IMR-90 (cell line): ENCODE measurements at regions not wholly inside any gene's neighbourhood (a gene's known extent, or its start where the extent isn't known, plus 50 kb on each side); places are given as distances from the start of the nearest gene placed in this dataset.

Source experiments
- ATAC-seq: fragments of 200-7000 bp; cut with Tn5 transposase; 2 replicates; pipeline ENCODE4 v1.9.1; 2020; ENCODE audit warnings: low read depth, mild to moderate bottlenecking, moderate library complexity
- BruUV-seq: library from RNA; stranded (reverse); fragments of 400-500 nt; replicated peaks from 2 replicates; lab custom pipeline; 2021; lab: Mats Ljungman, UMichigan
- CTCF ChIA-PET: fragments of 300-600 bp; formaldehyde crosslinking; extraction: SDS; loops from one replicate; lab custom pipeline; 2021; ENCODE audit warnings: antibody characterized with exemption; lab: Yijun Ruan, JAX
- POLR2A ChIA-PET: fragments of 300-600 bp; sonication (Branson Sonifier 250); formaldehyde crosslinking; loops from one replicate; lab custom pipeline; 2022; ENCODE audit warnings: antibody characterized with exemption; ENCODE audit not compliant: unreplicated experiment; lab: Charles Lee
- DNase-seq: peaks from one replicate; pipeline ENCODE4 v3.0.0; 2013
- H2AFZ ChIP-seq: replicated peaks from 2 replicates; pipeline ENCODE3; 2013; ENCODE audit warnings: low read length, mild to moderate bottlenecking; ENCODE audit not compliant: poor library complexity
- H2AK5ac ChIP-seq: 2 replicates; pipeline ENCODE4 v1.6.1; 2013; ENCODE audit warnings: low read depth, low read length, inconsistent platforms
- H2AK9ac ChIP-seq: replicated peaks from 2 replicates; pipeline ENCODE3; 2013; ENCODE audit warnings: mild to moderate bottlenecking, low read depth, low read length, moderate library complexity; ENCODE audit not compliant: poor library complexity
- H2BK120ac ChIP-seq: 2 replicates; pipeline ENCODE4 v1.6.1; 2013; ENCODE audit warnings: low read depth, low read length, inconsistent platforms
- H2BK15ac ChIP-seq: 3 replicates; pipeline ENCODE4 v1.6.1; 2013; ENCODE audit warnings: low read depth, low read length, inconsistent platforms
- H2BK20ac ChIP-seq: 2 replicates; pipeline ENCODE4 v1.6.1; 2013; ENCODE audit warnings: low read depth, mild to moderate bottlenecking, inconsistent platforms, low read length, moderate library complexity
- H2BK5ac ChIP-seq: 2 replicates; pipeline ENCODE4 v1.6.1; 2013; ENCODE audit warnings: mild to moderate bottlenecking, low read depth, low read length, inconsistent platforms; ENCODE audit not compliant: poor library complexity, severe bottlenecking
- H3K14ac ChIP-seq: replicated peaks from 2 replicates; pipeline ENCODE4 v1.6.1; 2013; ENCODE audit warnings: low read depth, low read length, inconsistent platforms
- H3K18ac ChIP-seq: 2 replicates; pipeline ENCODE4 v1.6.1; 2013; ENCODE audit warnings: low read depth, low read length, control low read depth
- H3K23ac ChIP-seq: 2 replicates; pipeline ENCODE4 v1.6.1; 2013; ENCODE audit warnings: low read depth, low read length, inconsistent platforms
- H3K27ac ChIP-seq: 2 replicates; pipeline ENCODE4 v1.5.1; 2013; ENCODE audit warnings: mild to moderate bottlenecking, control low read depth, low read length; ENCODE audit not compliant: insufficient read depth
- H3K27me3 ChIP-seq: 2 replicates; pipeline ENCODE4 v1.6.1; 2013; ENCODE audit warnings: low read length; ENCODE audit not compliant: control insufficient read depth, insufficient read depth
- H3K36me3 ChIP-seq: 2 replicates; pipeline ENCODE4 v1.6.1; 2013; ENCODE audit warnings: low read length, mixed read lengths; ENCODE audit not compliant: control insufficient read depth, insufficient read depth
- H3K4ac ChIP-seq: 2 replicates; pipeline ENCODE4 v1.6.1; 2013; ENCODE audit warnings: low read depth, low read length, inconsistent platforms
- H3K4me1 ChIP-seq: 2 replicates; pipeline ENCODE4 v1.6.1; 2013; ENCODE audit warnings: low read length, mixed read lengths; ENCODE audit not compliant: control insufficient read depth, insufficient read depth
- H3K4me2 ChIP-seq: 2 replicates; pipeline ENCODE4 v1.6.1; 2013; ENCODE audit warnings: low read depth, mild to moderate bottlenecking, control low read depth, low read length, moderate library complexity
- H3K4me3 ChIP-seq: 2 replicates; pipeline ENCODE4 v1.5.1; 2013; ENCODE audit warnings: low read depth, mild to moderate bottlenecking, control low read depth, low read length, moderate library complexity; ENCODE audit not compliant: insufficient read depth
- H3K56ac ChIP-seq: 2 replicates; pipeline ENCODE4 v1.6.1; 2013; ENCODE audit warnings: low read length, inconsistent platforms; ENCODE audit not compliant: insufficient read depth; ENCODE audit errors: extremely low read depth
- H3K79me1 ChIP-seq, 2 experiments: 2 replicates each; pipeline ENCODE4 v1.6.1; 2013; ENCODE audit warnings: low read length in 2 of 2, inconsistent platforms in 1 of 2, low read depth in 1 of 2
- H3K9ac ChIP-seq: 2 replicates; pipeline ENCODE4 v1.6.1; 2013; ENCODE audit warnings: low read depth, low read length, control low read depth
- H3K9me1 ChIP-seq: 2 replicates; pipeline ENCODE4 v1.6.1; 2013; ENCODE audit warnings: low read length, inconsistent platforms; ENCODE audit not compliant: insufficient read depth
- H3K9me3 ChIP-seq: 2 replicates; pipeline ENCODE4 v1.6.1; 2013; ENCODE audit warnings: low read length; ENCODE audit not compliant: control insufficient read depth, insufficient read depth
- H4K20me1 ChIP-seq: 2 replicates; pipeline ENCODE4 v1.6.1; 2013; ENCODE audit warnings: low read length, inconsistent platforms; ENCODE audit not compliant: insufficient read depth
- H4K5ac ChIP-seq: 2 replicates; pipeline ENCODE4 v1.6.1; 2013; ENCODE audit warnings: mild to moderate bottlenecking, low read depth, low read length, control low read depth
- H4K8ac ChIP-seq, 2 experiments: 2 replicates each; pipeline ENCODE4 v1.6.1; 2013; ENCODE audit warnings: low read depth in 2 of 2, low read length in 2 of 2, control low read depth in 1 of 2, inconsistent platforms in 1 of 2
- H4K91ac ChIP-seq: 2 replicates; pipeline ENCODE4 v1.6.1; 2013; ENCODE audit warnings: low read depth, low read length, inconsistent platforms; ENCODE audit not compliant: insufficient read depth
- BHLHE40 ChIP-seq: fragments of 150-350 bp; IDR thresholded peaks from 2 replicates; pipeline ENCODE4 v1.6.1; 2016; ENCODE audit warnings: mild to moderate bottlenecking, low read depth, low read length
- CEBPB ChIP-seq: IDR thresholded peaks from 2 replicates; pipeline ENCODE4 v1.6.1; 2012; ENCODE audit warnings: low read depth, low read length, improper control_type of control experiment
- CHD1 ChIP-seq: IDR thresholded peaks from 2 replicates; pipeline ENCODE4 v1.6.1; 2012; ENCODE audit warnings: low read depth, low read length, improper control_type of control experiment
- MAFK ChIP-seq: IDR thresholded peaks from 2 replicates; pipeline ENCODE4 v1.6.1; 2012; ENCODE audit warnings: low read depth, low read length, improper control_type of control experiment
- MAZ ChIP-seq: IDR thresholded peaks from 2 replicates; pipeline ENCODE4 v1.6.1; 2012; ENCODE audit warnings: low read depth, mild to moderate bottlenecking, low read length, improper control_type of control experiment, moderate library complexity, borderline replicate concordance
- MXI1 ChIP-seq: IDR thresholded peaks from 2 replicates; pipeline ENCODE4 v1.6.1; 2012; ENCODE audit warnings: low read depth, mild to moderate bottlenecking, low read length, moderate library complexity, borderline replicate concordance
- POLR2A ChIP-seq: IDR thresholded peaks from 2 replicates; pipeline ENCODE4 v1.6.1; 2012; ENCODE audit warnings: mild to moderate bottlenecking, low read depth, low read length
- RCOR1 ChIP-seq: IDR thresholded peaks from 2 replicates; pipeline ENCODE4 v1.6.1; 2012; ENCODE audit warnings: mild to moderate bottlenecking, low read length, improper control_type of control experiment; ENCODE audit not compliant: insufficient replicate concordance
- RFX5 ChIP-seq: IDR thresholded peaks from 2 replicates; pipeline ENCODE4 v1.8.0; 2012; ENCODE audit warnings: low read depth, mild to moderate bottlenecking, low read length, moderate library complexity
- SMC3 ChIP-seq: fragments of 150-350 bp; IDR thresholded peaks from 2 replicates; pipeline ENCODE4 v1.6.1; 2016; ENCODE audit warnings: low read depth, mild to moderate bottlenecking, antibody characterized with exemption, low read length, moderate library complexity
- USF2 ChIP-seq: fragments of 150-350 bp; IDR thresholded peaks from 2 replicates; pipeline ENCODE4 v1.6.1; 2017; ENCODE audit warnings: mild to moderate bottlenecking, antibody characterized with exemption, low read length, low read depth
- WGBS, 2 experiments: methylation state at CpG; one replicate each; pipeline versions ENCODE4 v1.1.5 to v1.1.7; 2013; ENCODE audit warnings: missing lambda C conversion rate in 2 of 2; ENCODE audit not compliant: insufficient read length in 1 of 2; ENCODE audit errors: extremely low coverage in 2 of 2; 5-methylcytosine and 5-hydroxymethylcytosine counted together
- dilution Hi-C: fragments of 300-500 bp; cut with HindIII; formaldehyde crosslinking; loops from one replicate; pipeline ENCODE4 v1.14.3; 2018; ENCODE audit warnings: low sequenced_read_pairs; ENCODE audit not compliant: unreplicated experiment
- in situ Hi-C: fragments of 300-500 bp; cut with MboI; formaldehyde crosslinking; loops from 3 replicates; pipeline ENCODE4 v1.14.3; 2019; ENCODE audit warnings: low sequenced_read_pairs, inconsistent platforms, mixed read lengths
- intact Hi-C: fragments of 100-400 bp; cut with micrococcal nuclease; formaldehyde crosslinking; loops from 2 replicates; pipeline ENCODE4 v1.10.0; 2022
- TF ChIP-seq, protein P1 (sequence below): conservative IDR thresholded peaks from 2 replicates; pipeline ENCODE4 v1.5.1; 2012; ENCODE audit warnings: mild to moderate bottlenecking, low read depth, low read length, improper control_type of control experiment

- no peak overlapping the region for H4K5ac ChIP-seq
- no peak overlapping the region for H3K9ac ChIP-seq
- no peaks in the 10 kb centered on the region for H3K79me1 ChIP-seq
- H2AFZ ChIP-seq, result no peak overlapping the region
- in situ Hi-C loops, result no loop called here
- H2BK20ac ChIP-seq, result no peak overlapping the region
- no peaks in the 10 kb centered on the region for H3K9me1 ChIP-seq
- no TSS peak for BruUV-seq
- H3K23ac ChIP-seq, result no peak overlapping the region
- H4K20me1 ChIP-seq, result no peaks in the 10 kb centered on the region
- no peaks in the 10 kb centered on the region for H3K36me3 ChIP-seq
- no peak overlapping the region for H3K56ac ChIP-seq
- ChIA-PET POLR2A (no interaction called here), CTCF (no interaction called here)
- no CpG with 5 or more reads among the region's 3 CpGs for WGBS, 2 experiments
- ATAC-seq (no peak), DNase-seq (no peak)
- no peak overlapping the region for H3K14ac ChIP-seq
- intact Hi-C loops, result no loop called here
- no peak overlapping the region for H3K18ac ChIP-seq
- no peak overlapping the region for H2BK5ac ChIP-seq
- no peak overlapping the region for H3K4me2 ChIP-seq
- no peak overlapping the region for H3K4ac ChIP-seq
- no peak for TF ChIP-seq USF2
- no peak for TF ChIP-seq MAZ
- TF ChIP-seq, protein P1, sequence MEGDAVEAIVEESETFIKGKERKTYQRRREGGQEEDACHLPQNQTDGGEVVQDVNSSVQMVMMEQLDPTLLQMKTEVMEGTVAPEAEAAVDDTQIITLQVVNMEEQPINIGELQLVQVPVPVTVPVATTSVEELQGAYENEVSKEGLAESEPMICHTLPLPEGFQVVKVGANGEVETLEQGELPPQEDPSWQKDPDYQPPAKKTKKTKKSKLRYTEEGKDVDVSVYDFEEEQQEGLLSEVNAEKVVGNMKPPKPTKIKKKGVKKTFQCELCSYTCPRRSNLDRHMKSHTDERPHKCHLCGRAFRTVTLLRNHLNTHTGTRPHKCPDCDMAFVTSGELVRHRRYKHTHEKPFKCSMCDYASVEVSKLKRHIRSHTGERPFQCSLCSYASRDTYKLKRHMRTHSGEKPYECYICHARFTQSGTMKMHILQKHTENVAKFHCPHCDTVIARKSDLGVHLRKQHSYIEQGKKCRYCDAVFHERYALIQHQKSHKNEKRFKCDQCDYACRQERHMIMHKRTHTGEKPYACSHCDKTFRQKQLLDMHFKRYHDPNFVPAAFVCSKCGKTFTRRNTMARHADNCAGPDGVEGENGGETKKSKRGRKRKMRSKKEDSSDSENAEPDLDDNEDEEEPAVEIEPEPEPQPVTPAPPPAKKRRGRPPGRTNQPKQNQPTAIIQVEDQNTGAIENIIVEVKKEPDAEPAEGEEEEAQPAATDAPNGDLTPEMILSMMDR, result no peak
- TF ChIP-seq MXI1, result no peak
- no peak for TF ChIP-seq RCOR1
- TF ChIP-seq CEBPB, result no peak
- TF ChIP-seq MAFK, result no peak
- TF ChIP-seq RFX5, result no peak
- TF ChIP-seq POLR2A, result no peak
- TF ChIP-seq BHLHE40, result no peak
- no peak for TF ChIP-seq CHD1
- no peak for TF ChIP-seq SMC3
- H3K27me3 ChIP-seq, result no peaks in the 10 kb centered on the region
- H3K9me3 ChIP-seq, result peaks cover 3% of the 10 kb centered on the region; the same call in 1 of the 2 replicates
- H2AK9ac ChIP-seq, result no peak overlapping the region
- H2BK120ac ChIP-seq, result no peak overlapping the region
- H3K4me1 ChIP-seq, result no peaks in the 10 kb centered on the region
- H3K27ac ChIP-seq, result no peak overlapping the region
- dilution Hi-C loops, result no loop called here
- H4K8ac ChIP-seq, result no peak overlapping the region
- no peak overlapping the region for H3K4me3 ChIP-seq
- no peak overlapping the region for H2AK5ac ChIP-seq
- no peak overlapping the region for H4K91ac ChIP-seq
- H2BK15ac ChIP-seq, result no peak overlapping the region
Observed at GRCh38 chrX:20988118-20988517, 386.1 kb upstream of the CNKSR2 start.
